Vagina (tissue), 2 donors: ENCODE measurements at regions not wholly inside any gene's neighbourhood (a gene's known extent, or its start where the extent isn't known, plus 50 kb on each side); places are given as distances from the start of the nearest gene placed in this dataset.

Experiments used
- DNase-seq, 2 donors: peaks; one replicate each; pipeline ENCODE4 v3.0.0-alpha.2; 2017; ENCODE audit errors: extremely low spot score in 2 of 2
- H3K27ac ChIP-seq: fragments of 200-600 bp; sonication (generic); one replicate; pipeline ENCODE4 v1.5.1; 2019
- H3K27me3 ChIP-seq: fragments of 200-600 bp; sonication (generic); one replicate; pipeline ENCODE4 v1.5.1; 2019
- H3K36me3 ChIP-seq, 2 donors: fragments of 200-600 bp; sonication (generic); one replicate each; pipeline ENCODE4 v1.5.1; 2017 to 2019
- H3K4me1 ChIP-seq: fragments of 200-600 bp; sonication (generic); one replicate; pipeline ENCODE4 v1.5.1; 2019
- H3K4me3 ChIP-seq, 2 donors: fragments of 200-600 bp; sonication (generic); 1 replicate in 1 of 2; 2 replicates in 1 of 2; pipeline ENCODE4 v1.5.1; 2016 to 2019
- H3K9me3 ChIP-seq: fragments of 200-600 bp; sonication (generic); one replicate; pipeline ENCODE4 v1.5.1; 2019
- POLR2A ChIP-seq, 2 donors: fragments of 450-650 bp; IDR thresholded peaks; one replicate each; pipeline ENCODE4 v1.6.1; 2017; ENCODE audit warnings: antibody characterized with exemption in 2 of 2, mild to moderate bottlenecking in 2 of 2, moderate library complexity in 2 of 2
- POLR2AphosphoS5 ChIP-seq, 2 donors: sonication (generic); formaldehyde crosslinking; IDR thresholded peaks; one replicate each; pipeline ENCODE4 v1.9.0; 2017; ENCODE audit warnings: antibody characterized with exemption in 2 of 2, mild to moderate bottlenecking in 2 of 2, low read depth in 1 of 2; ENCODE audit not compliant: insufficient read depth in 1 of 2
- intact Hi-C: fragments of 100-400 bp; cut with DNase I; formaldehyde crosslinking; loops from one replicate; pipeline ENCODE4 v1.15.1; 2023
- TF ChIP-seq, protein P1 (sequence below), 3 experiments: fragments of 450-650 bp in 2 of 3; fragments of 200-600 bp in 1 of 3; sonication (generic) in 1 of 3; IDR thresholded peaks; one replicate each; pipeline ENCODE4 v1.5.1; 2017 to 2019; ENCODE audit warnings: antibody characterized with exemption in 3 of 3, mild to moderate bottlenecking in 2 of 3, moderate library complexity in 2 of 3

DNA sequence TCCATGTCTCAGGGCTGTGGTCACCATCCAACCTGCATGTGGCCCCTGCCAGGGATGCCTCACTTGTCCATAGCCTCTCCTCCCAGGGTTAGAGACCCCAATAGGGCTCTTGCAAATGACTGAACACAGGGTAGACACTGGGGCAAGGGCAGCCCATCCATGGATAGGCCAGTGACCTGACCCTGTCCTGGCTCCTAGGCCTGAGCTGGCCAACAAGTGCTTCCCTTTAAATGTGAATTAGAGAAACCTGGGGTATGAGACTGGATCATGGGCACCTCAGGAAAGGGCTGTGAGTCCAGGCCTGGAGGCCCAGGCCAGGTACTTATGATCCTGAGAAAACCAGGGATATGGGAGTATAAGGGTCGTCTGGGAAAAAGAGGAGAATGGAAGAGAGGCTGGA, 64.5 kb downstream of the COPS8 start:
- Histone ChIP-seq H3K4me3 (no peak overlapping the region), H3K36me3 (no peaks in the 10 kb centered on the region), H3K27me3 (no peaks in the 10 kb centered on the region), H3K27ac (peak overlapping the region; percentile 12), H3K4me1 (peaks cover 6% of the 10 kb centered on the region), H3K9me3 (peaks cover 10% of the 10 kb centered on the region)
- intact Hi-C loops = loop anchor here (10.0 kb wide), 1 partner anchor 325 kb away; no protein-coding TSS in a partner anchor
- TF ChIP-seq, protein P1, sequence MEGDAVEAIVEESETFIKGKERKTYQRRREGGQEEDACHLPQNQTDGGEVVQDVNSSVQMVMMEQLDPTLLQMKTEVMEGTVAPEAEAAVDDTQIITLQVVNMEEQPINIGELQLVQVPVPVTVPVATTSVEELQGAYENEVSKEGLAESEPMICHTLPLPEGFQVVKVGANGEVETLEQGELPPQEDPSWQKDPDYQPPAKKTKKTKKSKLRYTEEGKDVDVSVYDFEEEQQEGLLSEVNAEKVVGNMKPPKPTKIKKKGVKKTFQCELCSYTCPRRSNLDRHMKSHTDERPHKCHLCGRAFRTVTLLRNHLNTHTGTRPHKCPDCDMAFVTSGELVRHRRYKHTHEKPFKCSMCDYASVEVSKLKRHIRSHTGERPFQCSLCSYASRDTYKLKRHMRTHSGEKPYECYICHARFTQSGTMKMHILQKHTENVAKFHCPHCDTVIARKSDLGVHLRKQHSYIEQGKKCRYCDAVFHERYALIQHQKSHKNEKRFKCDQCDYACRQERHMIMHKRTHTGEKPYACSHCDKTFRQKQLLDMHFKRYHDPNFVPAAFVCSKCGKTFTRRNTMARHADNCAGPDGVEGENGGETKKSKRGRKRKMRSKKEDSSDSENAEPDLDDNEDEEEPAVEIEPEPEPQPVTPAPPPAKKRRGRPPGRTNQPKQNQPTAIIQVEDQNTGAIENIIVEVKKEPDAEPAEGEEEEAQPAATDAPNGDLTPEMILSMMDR (IDR thresholded peaks at IDR 0.05) = no peak
- TF ChIP-seq POLR2A (IDR thresholded peaks at IDR 0.05) (no peak), POLR2AphosphoS5 (IDR thresholded peaks at IDR 0.05; ENCODE audit: insufficient read depth in 1 of 2, low read depth in 1 of 2) (no peak)
- peak in 1 of 2 donors; percentile 81 for DNase-seq

DNA sequence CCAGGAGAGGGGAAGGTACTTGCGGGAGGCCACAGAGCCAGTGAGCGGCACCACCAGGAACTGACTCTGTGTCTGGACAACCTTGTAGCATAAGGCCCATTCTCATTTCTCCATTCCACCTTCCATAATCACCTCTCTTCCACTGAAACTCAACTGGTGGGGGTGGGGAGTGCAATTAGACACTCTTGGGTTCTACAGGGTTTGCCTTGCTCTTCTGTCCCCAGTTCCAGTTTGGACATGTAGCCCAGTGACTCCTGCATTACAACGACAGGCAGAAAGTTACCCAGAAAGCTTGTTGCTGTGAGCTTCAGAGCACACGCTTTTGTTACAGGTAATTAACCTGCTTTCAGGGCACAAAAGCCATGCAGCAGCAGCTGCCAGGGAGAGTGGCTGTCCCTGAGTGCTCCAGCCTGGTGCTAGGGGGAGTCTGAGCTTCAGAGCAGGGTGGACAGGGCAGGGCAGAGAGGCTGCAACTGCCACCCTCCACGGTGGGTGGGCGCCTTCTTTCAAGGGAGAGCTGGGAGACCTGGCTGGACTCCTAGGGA, 65.2 kb downstream of the COPS8 start:
- DNase-seq = peak in 1 of 2 donors; percentile 77
- Histone ChIP-seq H3K4me1 (peaks cover 13% of the 10 kb centered on the region), H3K27me3 (no peaks in the 10 kb centered on the region), H3K9me3 (peaks cover 10% of the 10 kb centered on the region), H3K36me3 (no peaks in the 10 kb centered on the region), H3K4me3 (no peak overlapping the region), H3K27ac (peak overlapping the region; percentile 47)
- intact Hi-C loops = loop anchor here (10.0 kb wide), 1 partner anchor 324 kb away; no protein-coding TSS in a partner anchor
- no peak for TF ChIP-seq POLR2AphosphoS5 (IDR thresholded peaks at IDR 0.05; ENCODE audit: insufficient read depth in 1 of 2, low read depth in 1 of 2)
- no peak for TF ChIP-seq POLR2A (IDR thresholded peaks at IDR 0.05)
- TF ChIP-seq, protein P1 (IDR thresholded peaks at IDR 0.05) = no peak

DNA sequence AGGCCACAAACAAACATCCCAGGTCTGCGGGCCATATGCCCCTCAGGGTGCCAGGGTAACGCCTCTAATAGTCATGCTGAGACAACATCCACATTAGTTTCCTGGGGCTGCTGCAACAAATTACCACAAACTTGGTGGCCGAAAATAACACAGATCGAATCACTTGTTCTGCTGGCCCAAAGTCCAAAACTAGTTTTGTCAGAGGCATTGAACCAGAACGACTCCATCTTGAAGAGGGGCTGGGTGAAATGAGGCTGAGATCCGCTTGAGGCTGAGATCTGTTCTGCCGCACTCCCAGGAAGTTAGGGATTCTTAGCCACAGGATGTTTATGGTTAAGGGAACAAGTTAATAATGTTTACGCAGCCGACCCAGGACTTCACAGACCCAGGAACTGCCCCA, 66.7 kb downstream of the COPS8 start:
- DNase-seq = peak in 1 of 2 donors; percentile 71
- H3K4me1 ChIP-seq = peaks cover 26% of the 10 kb centered on the region
- H3K27me3 ChIP-seq = no peaks in the 10 kb centered on the region
- intact Hi-C loops = loop anchor here (10.0 kb wide), 1 partner anchor 322 kb away; no protein-coding TSS in a partner anchor
- TF ChIP-seq, protein P1 (IDR thresholded peaks at IDR 0.05) = no peak
- TF ChIP-seq POLR2AphosphoS5 (IDR thresholded peaks at IDR 0.05; ENCODE audit: insufficient read depth in 1 of 2, low read depth in 1 of 2) (no peak), POLR2A (IDR thresholded peaks at IDR 0.05) (no peak)
- H3K4me3 ChIP-seq = no peak overlapping the region
- H3K36me3 ChIP-seq = no peaks in the 10 kb centered on the region
- H3K9me3 ChIP-seq = peaks cover 5% of the 10 kb centered on the region
- peak overlapping the region; percentile 47 for H3K27ac ChIP-seq

DNA sequence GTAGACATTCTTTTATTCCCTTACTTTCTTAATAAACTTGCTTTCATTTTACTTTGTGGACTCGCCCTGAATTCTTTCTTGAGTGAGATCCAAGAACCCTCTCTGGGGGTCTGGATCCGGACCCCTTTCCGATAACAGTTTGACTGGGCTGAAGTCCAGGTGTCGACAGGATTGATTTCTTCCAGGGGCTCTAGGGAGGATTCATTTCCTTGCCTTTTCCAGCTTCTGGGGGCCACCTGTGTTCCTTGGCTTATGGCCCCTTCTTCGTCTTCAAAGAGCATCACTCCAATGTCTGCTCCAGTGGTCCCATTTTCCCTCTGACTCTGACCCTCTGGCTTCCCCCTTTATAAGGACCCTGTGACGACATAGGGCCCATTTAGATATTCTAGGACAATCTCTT, 67.5 kb downstream of the COPS8 start:
- TF ChIP-seq, protein P1 (IDR thresholded peaks at IDR 0.05) = no peak
- TF ChIP-seq POLR2AphosphoS5 (IDR thresholded peaks at IDR 0.05; ENCODE audit: insufficient read depth in 1 of 2, low read depth in 1 of 2) (no peak), POLR2A (IDR thresholded peaks at IDR 0.05) (no peak)
- no peak overlapping the region for H3K4me3 ChIP-seq
- peak overlapping the region; percentile 98 for H3K27ac ChIP-seq
- peaks cover 34% of the 10 kb centered on the region for H3K4me1 ChIP-seq
- intact Hi-C loops = loop anchor here (10.0 kb wide), 1 partner anchor 322 kb away; no protein-coding TSS in a partner anchor
- H3K27me3 ChIP-seq = no peaks in the 10 kb centered on the region
- H3K9me3 ChIP-seq = no peaks in the 10 kb centered on the region
- DNase-seq = peak in 1 of 2 donors; percentile 65
- H3K36me3 ChIP-seq = no peaks in the 10 kb centered on the region

DNA sequence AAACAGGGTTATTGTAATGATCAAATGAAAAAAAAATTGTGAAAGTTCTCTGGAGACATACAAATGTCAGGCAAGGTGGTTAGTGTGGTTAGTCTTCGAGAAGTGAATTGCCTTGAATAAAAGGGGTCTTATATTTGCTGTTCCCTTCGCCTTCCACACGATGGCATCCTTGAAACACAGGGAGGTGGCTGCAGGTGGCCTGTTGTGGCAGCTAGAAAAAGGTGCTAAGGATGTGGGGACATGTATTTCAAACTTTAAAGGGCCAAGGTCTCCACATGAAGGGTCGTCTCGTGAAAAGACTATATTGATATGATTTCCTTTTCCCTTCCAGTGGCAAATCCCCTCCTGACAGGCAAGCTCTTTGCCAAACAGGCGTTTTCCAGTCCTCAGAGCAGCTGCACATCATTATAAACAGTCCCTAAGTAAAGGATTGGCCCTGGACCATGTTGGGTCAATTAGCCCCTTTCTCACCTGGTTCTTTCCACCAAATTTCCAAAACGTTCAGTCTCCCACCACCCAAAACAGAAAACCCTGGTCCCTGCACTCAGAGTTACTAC, 68.5 kb downstream of the COPS8 start:
- TF ChIP-seq, protein P1 (IDR thresholded peaks at IDR 0.05) = peak; percentile 23 to 53 (median 24)
- peak in 1 of 2 donors; percentile 8 for TF ChIP-seq POLR2AphosphoS5 (IDR thresholded peaks at IDR 0.05; ENCODE audit: insufficient read depth in 1 of 2, low read depth in 1 of 2)
- no peak for TF ChIP-seq POLR2A (IDR thresholded peaks at IDR 0.05)
- Histone ChIP-seq H3K4me3 (no peak overlapping the region), H3K36me3 (no peaks in the 10 kb centered on the region), H3K4me1 (peaks cover 34% of the 10 kb centered on the region), H3K9me3 (no peaks in the 10 kb centered on the region), H3K27me3 (no peaks in the 10 kb centered on the region), H3K27ac (peak overlapping the region; percentile 98)
- DNase-seq = peak in 1 of 2 donors; percentile 83
- intact Hi-C loops = loop anchor here (10.0 kb wide), 1 partner anchor 321 kb away; no protein-coding TSS in a partner anchor
